HG02885 (cell line): ENCODE measurements at regions not wholly inside any gene's neighbourhood (a gene's known extent, or its start where the extent isn't known, plus 50 kb on each side); places are given as distances from the start of the nearest gene placed in this dataset.
A peak's percentile ranks its signal among the peaks of the same experiment; 100 is the strongest.
"Not testable (repeated sequence)": the region's sequence is repeated elsewhere in the genome, so short reads cannot be mapped to it uniquely, and the experiment has no call there.

Experiments
- ATAC-seq: cut with Tn5 transposase; IDR thresholded peaks from one replicate; pipeline ENCODE4 v1.9.1; 2021; ENCODE audit warnings: mild to moderate bottlenecking; ENCODE audit not compliant: unreplicated experiment, poor library complexity

GRCh38 chr10:9209105-9209798 lies 1154.8 kb downstream of the GATA3 start:
- peak; percentile 88 for ATAC-seq

DNA sequence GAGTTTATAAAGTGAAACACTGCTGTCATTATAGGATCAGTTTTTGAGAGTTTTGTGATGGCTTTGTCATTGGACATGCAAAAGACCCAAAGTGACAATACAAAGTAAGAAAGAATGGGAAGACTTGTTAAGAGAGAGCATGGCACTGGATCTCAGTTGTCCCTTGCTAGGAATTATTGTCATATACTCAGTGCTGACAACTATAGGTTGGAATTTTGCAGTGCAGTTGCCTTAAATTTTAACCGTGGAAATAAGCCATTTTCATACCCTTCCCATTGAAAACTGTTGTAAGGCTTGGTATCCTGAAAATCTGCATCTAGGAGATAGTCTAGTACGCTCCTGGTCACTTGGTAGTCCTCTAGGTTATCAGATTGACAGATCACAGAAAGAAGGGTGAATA lies 1156.7 kb downstream of the GATA3 start:
- ATAC-seq, result no peak

GRCh38 chr10:9214618-9215017 lies 1160.1 kb downstream of the GATA3 start:
- no peak for ATAC-seq

DNA sequence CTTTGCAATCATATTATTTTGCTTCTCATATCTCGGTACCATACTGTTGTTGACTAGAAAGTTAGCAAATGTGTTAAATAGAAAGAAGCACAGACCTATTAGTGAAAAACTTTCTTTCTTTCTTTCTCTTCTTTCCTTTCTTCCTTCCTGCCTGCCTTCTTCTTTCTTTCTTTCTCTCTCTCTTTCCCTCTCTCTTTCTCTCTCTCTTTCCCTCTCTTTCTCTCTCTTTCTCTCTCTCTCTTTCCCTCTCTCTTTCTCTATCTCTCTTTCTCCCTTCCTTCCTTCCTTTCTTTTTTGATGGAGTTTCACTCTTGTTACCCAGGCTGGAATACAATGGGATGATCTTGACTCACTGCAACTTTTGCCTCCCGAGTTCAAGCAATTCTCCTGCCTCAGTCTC lies 1160.6 kb downstream of the GATA3 start:
- no peak for ATAC-seq

GRCh38 chr10:9219860-9220259 lies 1165.4 kb downstream of the GATA3 start:
- ATAC-seq, result no peak

DNA sequence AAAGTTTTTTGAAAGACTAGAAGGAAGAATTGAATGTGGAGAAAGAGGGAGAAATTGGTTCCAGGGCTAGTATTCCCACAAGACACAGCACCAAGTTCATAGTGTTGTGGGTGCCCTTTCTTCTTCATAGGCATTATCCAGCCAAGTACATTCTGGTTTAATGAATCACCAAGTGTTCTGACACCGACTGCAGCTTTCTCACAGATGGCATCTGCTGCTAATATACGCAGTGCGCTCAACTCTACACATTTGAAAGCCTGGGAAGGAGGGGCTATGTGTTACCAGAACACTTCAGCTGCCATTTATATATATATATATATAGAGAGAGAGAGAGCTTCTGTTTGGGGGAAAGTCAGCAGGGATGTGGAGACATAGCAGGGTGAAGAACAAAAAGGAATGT lies 1168.4 kb downstream of the GATA3 start:
- no peak for ATAC-seq

DNA sequence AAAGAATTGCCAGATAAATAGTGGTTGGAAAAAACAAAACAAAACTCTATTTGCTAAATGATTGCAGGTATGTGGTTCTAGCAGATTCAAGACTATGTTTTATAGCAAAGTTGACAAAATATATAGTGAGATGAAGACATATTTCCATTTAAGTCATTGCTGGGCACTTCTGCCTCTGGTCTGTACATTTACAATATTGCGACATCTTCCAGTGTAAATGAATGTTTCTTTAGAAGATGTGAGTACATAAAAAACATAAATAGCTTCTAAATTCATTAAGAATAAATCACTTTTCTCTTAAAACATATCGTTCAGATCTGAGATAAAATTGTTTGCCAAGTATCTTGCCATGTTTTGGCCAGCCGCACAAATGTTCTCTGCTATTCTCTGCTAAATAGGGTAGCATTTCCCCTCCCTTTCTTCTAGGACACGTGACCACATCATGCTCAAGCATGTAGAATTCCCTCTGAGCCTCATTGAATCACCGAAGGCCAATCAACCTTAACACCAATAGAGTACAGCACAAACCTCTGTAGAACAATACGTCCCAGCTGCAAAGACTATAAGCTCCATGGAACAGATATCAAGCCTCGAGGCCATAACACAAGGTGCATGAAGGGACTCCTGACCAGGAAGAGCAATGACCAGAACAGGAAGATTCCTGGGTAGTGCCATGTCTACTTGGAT lies 1173.3 kb downstream of the GATA3 start:
- ATAC-seq, result no peak

DNA sequence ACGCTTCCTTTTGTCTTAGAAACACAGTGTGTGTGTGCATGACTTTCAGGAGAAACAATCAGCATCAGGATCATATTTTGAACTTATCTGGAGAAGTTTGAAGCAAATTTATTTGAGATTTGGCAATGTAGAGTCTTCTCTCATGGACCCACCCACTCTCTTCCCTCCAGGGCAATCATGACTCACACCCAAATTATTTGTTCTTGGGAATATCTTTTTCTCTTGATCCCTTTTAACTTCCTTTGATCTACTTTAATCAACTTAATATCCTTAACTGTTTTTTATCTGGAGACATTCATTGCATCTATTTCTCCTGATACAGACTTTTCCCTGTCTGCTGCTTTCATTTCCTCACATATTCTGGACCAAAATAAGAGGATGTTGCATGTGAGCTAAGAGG lies 1174.3 kb downstream of the GATA3 start:
- no peak for ATAC-seq

GRCh38 chr10:9229702-9230244 lies 1175.3 kb downstream of the GATA3 start:
- ATAC-seq, result no peak

- no peak for ATAC-seq
These were observed 1176.1 kb downstream of the GATA3 start for GRCh38 chr10:9230625-9231024.

DNA sequence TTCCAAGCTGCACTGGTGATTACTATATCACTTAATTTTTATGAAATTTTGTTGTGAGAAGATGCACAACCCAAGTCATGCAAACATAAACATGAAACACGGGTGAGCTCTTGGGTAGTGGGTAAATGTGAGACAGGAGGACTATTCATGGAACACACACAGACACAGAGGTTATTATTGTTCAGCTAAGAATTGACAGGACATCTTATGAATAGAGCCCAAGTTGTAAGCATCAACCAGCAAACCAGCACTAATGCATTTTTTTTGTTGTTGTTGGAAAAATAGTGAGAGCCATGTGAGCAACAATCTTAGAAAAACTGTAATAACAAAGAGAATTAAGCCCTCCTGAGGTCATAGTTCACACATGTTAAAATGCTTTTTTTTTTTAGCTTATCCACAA lies 1179.7 kb downstream of the GATA3 start:
- no peak for ATAC-seq

GRCh38 chr10:9238041-9238440 lies 1183.6 kb downstream of the GATA3 start:
- ATAC-seq, result no peak

DNA sequence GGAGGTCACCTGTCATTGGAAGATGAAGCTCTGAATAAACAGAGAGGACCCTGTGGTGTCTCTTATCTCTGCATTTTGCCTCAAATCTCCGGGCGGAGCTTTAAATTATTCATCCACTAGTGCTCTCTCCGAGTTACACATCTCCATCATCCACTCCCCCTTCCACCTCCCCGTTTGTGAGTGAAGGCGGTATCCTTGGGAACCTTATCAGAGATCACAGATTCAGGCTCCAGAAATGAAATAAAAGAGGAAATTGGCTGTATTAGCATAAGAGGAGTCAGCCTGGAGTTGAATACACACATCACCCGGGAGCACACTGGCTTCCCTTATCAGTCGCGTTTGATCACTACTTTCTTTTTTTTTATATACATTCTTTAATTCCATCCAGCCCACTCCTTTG lies 1184.8 kb downstream of the GATA3 start:
- no peak for ATAC-seq

GRCh38 chr10:9243941-9244411 lies 1189.5 kb downstream of the GATA3 start:
- no peak for ATAC-seq

DNA sequence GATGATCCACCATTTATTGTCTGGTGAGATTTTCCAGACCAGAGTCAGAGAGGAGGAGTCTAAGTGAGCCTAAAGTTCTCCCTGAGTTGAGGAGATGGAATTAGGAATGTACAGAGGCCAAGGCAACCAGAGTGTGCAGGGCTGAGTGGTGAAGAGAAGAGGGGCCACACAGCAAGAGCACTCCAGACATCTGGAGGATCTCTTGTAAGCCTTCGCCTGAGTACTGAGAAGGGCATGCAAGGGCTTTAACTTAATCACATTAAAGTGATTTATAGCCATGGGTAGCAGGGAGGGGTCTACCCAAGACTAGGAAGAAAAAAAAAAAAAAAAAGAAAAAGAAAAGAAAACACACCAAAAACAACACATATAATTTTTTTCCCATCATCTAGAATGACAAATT lies 1190.4 kb downstream of the GATA3 start:
- ATAC-seq, result no peak

GRCh38 chr10:9253121-9253520 lies 1198.6 kb downstream of the GATA3 start:
- ATAC-seq, result no peak

DNA sequence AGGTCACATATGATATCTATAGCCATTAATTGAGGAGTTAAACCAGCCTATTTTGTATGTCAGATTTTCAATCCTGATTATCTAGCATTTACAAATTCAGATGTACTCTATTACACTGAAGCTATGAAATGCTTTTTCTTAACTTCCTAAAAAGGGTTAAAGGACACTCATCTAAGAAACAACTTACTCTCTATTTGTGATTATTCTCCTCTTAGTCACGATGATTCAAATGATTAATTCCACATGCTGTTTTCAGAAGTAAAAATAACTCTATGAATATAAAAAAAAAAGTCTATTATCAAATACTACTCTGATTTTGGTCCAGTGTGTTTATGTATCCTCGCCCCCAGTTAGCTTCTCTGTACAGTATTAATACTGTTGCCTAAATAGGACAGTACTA lies 1199.9 kb downstream of the GATA3 start:
- ATAC-seq, result no peak

GRCh38 chr10:9260690-9261089 lies 1206.2 kb downstream of the GATA3 start:
- ATAC-seq, result no peak

GRCh38 chr10:9262770-9263169 lies 1208.3 kb downstream of the GATA3 start:
- ATAC-seq, result no peak

DNA sequence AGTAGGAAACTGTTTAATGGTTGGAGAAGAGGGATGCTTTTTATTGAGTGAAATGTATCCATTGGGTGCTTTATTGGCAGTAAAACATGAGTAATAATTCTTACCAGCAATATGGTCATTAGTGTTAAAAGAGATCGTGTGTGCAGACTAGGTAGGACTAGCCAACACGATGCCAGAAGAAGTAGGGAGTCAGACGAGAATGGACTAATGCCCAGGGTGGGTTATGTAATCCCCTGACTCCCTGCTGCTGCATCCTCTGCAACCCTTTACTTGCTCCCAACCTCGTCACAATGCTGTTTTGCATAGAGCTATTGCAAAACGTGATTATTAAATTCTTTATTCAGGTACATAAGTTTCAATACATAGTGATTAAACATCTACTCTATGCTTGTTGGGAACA lies 1213.7 kb downstream of the GATA3 start:
- ATAC-seq, result no peak

GRCh38 chr10:9273126-9273833 lies 1218.8 kb downstream of the GATA3 start:
- not testable (repeated sequence) for ATAC-seq
